Left renal cortex interstitium (tissue), 4 donors: ENCODE measurements at regions not wholly inside any gene's neighbourhood (a gene's known extent, or its start where the extent isn't known, plus 50 kb on each side); places are given as distances from the start of the nearest gene placed in this dataset.
"Not testable (repeated sequence)": the region's sequence is repeated elsewhere in the genome, so short reads cannot be mapped to it uniquely, and the experiment has no call there.

ENCODE experiments used
- DNase-seq, 4 donors: peaks; one replicate each; pipeline ENCODE4 v3.0.0-alpha.2; 2013; ENCODE audit warnings: low read depth in 4 of 4, low spot score in 2 of 4, missing footprints in 1 of 4

- peak in 1 of 4 donors; percentile 13 for DNase-seq
These were observed 55.0 kb downstream of the FOXA2 start for GRCh38 chr20:22529150-22530019.

GRCh38 chr20:22526512-22527012 lies 57.8 kb downstream of the FOXA2 start:
- DNase-seq, result no peak

DNA sequence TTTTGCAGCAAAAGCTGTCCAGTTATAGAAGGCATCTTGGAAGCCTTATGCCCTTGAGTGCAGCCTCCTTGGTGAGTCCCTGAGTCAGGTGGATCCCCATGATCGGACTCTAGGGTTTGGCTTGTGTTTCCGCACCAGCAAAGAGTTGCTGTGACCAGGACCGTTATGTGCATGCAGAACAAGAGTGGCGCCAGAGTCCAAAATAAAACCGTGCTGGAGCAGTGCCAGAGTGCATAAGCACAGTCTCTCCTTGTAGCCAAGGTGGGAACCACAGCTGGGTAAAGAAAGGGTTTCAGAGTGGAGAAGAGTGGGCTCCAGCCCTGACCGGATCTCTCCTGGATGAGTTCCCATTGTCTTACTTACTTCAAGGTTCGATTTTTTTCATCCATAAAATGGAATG lies 58.6 kb downstream of the FOXA2 start:
- DNase-seq, result no peak

GRCh38 chr20:22525069-22525820 lies 59.1 kb downstream of the FOXA2 start:
- DNase-seq, result no peak

DNA sequence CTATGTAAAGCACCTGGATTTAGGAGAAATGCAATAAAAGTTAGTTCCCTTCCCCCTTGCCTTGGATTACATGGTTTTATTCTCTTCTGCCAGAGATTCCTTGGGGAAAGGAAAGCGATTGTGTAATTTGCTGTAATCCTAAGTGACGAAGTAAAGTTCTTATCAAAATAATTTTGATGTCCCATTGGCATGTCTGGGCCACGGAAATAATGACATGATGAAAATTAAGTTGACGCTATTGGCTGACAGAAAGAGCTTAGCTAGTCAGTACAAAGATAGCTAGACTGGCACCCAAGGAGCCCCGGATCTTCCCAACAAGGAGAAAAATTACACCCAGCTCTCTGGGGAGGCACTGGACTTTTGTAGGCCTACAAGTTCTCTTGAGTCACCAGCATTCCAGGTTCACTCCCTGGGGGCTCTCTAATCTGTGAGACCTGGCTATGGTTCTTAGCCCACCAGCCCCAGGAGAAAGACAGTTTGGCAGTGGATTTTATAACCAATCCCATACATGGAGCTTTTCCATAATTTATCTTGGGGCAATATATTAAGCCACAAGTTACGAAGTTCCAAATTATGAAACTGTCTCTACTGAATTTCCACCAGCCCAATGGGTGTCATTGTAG lies 59.9 kb downstream of the FOXA2 start:
- DNase-seq, result no peak

GRCh38 chr20:22523499-22524392 lies 60.6 kb downstream of the FOXA2 start:
- no peak for DNase-seq

DNA sequence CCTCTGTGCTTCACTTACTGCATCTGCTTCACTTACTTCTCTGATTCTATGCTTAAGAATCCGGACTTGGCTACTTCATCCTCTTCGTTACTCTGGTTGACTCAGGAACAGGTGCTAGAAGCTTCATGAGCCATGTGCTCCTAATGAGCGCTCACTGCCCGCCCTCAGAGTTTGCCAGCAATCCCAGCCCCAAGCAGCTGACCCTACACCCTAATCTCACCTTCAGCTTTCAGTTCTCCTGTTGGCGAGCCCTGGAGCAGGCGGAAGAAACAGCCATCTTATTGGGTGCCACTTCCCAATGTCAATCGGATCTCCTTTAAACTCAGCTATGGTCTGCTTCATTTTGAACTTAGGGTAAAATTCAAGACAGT lies 61.3 kb downstream of the FOXA2 start:
- DNase-seq, result no peak

- DNase-seq, result no peak
These were observed 61.7 kb downstream of the FOXA2 start for GRCh38 chr20:22522701-22523100.

GRCh38 chr20:22521940-22522339 lies 62.4 kb downstream of the FOXA2 start:
- not testable (repeated sequence) for DNase-seq

GRCh38 chr20:22520381-22520780 lies 64.0 kb downstream of the FOXA2 start:
- DNase-seq, result no peak

- DNase-seq, result no peak
These were observed 69.1 kb downstream of the FOXA2 start for GRCh38 chr20:22515264-22515663.

DNA sequence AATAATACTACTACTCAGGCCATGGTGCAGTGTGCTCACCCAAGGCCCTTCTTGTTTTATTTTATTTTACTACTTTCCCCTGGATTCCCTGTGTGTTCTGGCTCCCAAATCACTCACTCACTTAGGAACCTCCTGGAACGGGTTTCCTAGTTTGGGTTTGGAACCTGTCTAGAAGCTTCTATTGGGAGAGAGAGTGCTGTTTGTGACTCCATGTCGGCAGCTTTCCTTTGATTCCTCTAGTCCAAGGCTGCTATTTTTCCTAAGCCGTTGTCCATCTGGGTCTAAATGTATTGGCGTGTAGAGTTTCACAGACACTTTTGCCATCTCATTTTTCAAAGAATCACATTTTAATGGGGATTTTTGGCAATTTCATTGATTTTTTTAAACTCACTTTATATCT lies 70.8 kb downstream of the FOXA2 start:
- no peak for DNase-seq

DNA sequence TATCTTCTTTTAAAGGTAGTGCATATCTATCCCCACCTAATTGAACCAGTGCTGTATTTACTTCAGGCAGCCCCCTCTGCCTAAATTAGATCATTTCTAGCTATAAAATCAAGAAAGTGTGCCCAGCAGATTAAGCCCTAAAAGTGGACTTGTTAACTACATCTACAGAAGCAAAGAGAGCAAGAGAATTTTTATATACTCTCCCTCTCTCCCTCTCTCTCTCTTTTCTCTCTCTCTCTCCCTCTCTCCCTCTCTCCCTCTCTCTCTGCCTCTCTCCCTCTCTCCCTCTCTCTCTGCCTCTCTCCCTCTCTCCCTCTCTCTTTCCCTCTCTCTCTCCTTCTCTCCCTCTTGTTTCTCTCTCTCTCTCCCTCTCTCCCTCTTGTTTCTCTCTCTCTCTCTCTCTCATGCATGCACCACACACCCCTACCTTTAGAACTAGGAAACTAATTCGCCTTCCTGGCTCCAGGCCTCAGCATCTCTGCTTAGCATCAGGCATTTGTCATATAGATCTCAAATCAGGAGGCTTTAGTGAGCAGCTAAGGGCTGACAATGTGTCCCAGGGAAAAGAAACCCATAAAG lies 71.4 kb downstream of the FOXA2 start:
- DNase-seq, result no peak

DNA sequence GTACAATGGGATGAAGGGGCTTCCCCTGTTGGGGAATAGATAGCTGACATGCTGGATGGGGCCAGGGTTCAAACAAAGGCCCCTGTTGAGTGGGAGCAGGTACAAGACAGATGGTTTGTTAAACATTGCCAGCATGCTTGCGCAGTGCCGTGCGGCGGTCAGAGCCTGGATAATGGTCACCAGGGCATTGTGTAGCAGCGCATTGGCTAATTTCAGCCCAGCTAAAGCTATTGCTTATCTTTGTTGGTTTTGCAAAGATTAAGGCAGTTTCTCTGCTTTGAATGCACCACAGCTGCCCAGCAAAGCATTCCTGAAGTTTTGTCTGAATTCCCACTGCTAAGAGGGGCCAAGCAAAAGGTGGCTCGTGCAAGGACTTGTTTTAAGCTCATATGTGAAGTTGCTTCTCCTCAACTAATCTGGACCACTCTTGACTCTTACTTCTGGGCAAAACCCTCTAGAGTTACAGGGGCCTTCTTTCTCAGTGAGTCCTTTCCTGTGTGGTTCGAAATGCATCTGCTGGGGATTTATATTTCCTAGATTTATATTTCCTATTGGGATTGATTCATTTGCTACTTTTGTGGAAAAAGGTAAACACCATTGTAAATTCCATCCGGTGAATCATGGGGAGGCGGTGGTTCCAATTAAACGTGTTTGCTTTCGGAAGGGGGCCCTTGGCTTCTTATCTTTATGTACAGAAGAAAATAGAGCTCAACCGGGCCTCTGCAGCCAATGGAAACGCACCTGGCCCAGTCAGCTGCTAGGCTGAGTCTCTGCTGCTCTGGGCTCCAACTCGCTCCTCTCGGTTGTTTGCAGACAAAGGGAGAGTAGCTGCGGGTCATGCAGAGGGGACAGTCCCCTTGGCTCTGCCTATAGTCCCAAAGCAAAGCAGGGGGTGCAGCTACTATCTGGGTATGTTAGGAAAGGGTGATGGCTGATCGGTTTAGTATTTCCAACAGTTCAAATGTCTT lies 72.1 kb downstream of the FOXA2 start:
- DNase-seq, result no peak

DNA sequence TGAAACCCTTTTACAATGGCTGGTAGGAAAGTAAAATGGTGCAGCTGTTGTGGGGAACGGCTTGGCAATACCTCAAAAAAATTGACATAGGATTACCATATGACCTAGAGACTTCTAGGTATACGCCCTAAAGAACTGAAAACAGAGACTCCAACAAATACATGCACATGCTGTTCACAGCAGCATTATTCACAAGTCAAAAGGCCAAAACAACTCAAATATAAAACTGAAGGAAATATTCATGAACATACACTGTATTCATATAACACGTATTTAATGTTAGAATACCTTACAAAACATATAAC lies 74.6 kb downstream of the FOXA2 start:
- DNase-seq, result no peak

DNA sequence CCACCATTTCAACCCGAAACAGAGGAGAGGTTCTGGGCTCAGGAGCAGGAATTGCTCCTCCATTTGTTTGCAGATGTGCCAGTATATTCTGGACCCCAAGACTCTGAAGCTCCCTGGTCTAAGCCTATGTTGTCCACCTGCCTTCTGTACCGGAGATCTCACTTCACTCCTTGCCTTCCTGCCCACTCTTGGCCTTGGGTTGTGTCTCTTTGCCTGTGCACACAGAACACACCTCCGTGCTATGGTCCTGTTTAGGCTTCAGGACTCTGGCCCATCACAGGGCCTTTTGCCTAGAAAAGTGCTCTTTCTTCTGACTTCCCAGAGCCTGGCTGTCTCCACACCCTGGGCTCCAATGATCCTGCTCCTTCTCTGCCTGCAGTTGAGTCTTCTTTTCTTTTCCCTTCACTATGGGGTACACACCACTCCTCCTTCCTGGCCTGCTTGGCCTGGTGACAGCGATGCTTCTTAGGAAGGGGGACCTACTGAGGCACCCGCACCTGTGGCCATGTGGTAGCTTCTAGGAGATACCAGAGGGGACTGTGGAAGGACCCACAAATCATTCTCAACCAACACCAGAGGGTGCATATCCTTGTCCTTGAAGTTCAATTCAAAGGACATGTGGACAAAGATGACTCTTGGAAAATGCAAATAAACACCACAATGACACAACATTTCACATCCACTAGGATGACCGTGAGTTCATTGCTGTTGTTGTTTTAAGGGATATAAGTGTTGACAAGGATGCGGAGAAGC lies 75.1 kb downstream of the FOXA2 start:
- DNase-seq, result no peak

DNA sequence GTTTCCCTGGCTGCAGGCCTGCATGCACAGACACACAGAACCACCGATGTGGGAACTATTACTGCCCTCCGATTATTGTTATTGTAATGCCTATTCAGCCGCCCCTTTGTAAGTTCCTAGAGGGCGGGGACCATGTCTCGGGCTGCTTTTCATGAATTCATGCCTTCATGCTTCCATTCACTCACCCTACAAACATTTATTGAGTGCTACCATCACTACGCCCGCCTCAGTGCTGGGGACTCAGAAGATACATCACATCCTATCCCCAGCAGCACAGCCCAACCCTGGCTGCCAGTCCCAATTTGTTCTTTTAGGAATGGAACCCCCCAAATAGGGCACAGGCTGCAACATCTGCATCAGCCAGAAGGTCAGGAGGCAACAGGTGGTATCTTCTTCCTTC lies 75.9 kb downstream of the FOXA2 start:
- DNase-seq, result no peak

- no peak for DNase-seq
These were observed 77.0 kb downstream of the FOXA2 start for GRCh38 chr20:22507240-22507961.
